Ishikawa (cell line): ENCODE measurements at regions not wholly inside any gene's neighbourhood (a gene's known extent, or its start where the extent isn't known, plus 50 kb on each side); places are given as distances from the start of the nearest gene placed in this dataset.

Experiments
- CEBPB ChIP-seq: IDR thresholded peaks from 2 replicates; pipeline ENCODE4 v1.6.1; 2012
- CREB1 ChIP-seq: IDR thresholded peaks from 2 replicates; pipeline ENCODE4 v1.6.1; 2012; ENCODE audit warnings: low read depth
- EGR1 ChIP-seq: IDR thresholded peaks from 2 replicates; pipeline ENCODE4 v1.6.1; 2012
- EP300 ChIP-seq: IDR thresholded peaks from 2 replicates; pipeline ENCODE4 v1.6.1; 2012; ENCODE audit warnings: borderline replicate concordance
- FOXM1 ChIP-seq: IDR thresholded peaks from 2 replicates; pipeline ENCODE4 v1.6.1; 2012; ENCODE audit warnings: low read depth, borderline replicate concordance
- NFIC ChIP-seq: IDR thresholded peaks from 2 replicates; pipeline ENCODE4 v1.6.1; 2012
- RAD21 ChIP-seq: IDR thresholded peaks from 2 replicates; pipeline ENCODE4 v1.6.1; 2012; ENCODE audit warnings: low read depth
- TAF1 ChIP-seq: IDR thresholded peaks from 2 replicates; pipeline ENCODE4 v1.6.1; 2012; ENCODE audit warnings: low read depth, mild to moderate bottlenecking
- TCF12 ChIP-seq: IDR thresholded peaks from 2 replicates; pipeline ENCODE4 v1.6.1; 2012; ENCODE audit warnings: low read depth
- TEAD4 ChIP-seq: IDR thresholded peaks from 2 replicates; pipeline ENCODE4 v1.6.1; 2012
- YY1 ChIP-seq: IDR thresholded peaks from 2 replicates; pipeline ENCODE4 v1.6.1; 2012; ENCODE audit warnings: low read depth
- ZBTB7A ChIP-seq: IDR thresholded peaks from 2 replicates; pipeline ENCODE4 v1.6.1; 2012; ENCODE audit warnings: low read depth
- TF ChIP-seq, protein P1 (sequence below): IDR thresholded peaks from 2 replicates; pipeline ENCODE4 v1.6.1; 2012
- TF ChIP-seq, protein P2 (sequence below): IDR thresholded peaks from 2 replicates; pipeline ENCODE4 v1.6.1; 2012; ENCODE audit warnings: low read depth, mild to moderate bottlenecking
- TF ChIP-seq, protein P3 (sequence below): IDR thresholded peaks from 2 replicates; pipeline ENCODE4 v1.6.1; 2012

DNA sequence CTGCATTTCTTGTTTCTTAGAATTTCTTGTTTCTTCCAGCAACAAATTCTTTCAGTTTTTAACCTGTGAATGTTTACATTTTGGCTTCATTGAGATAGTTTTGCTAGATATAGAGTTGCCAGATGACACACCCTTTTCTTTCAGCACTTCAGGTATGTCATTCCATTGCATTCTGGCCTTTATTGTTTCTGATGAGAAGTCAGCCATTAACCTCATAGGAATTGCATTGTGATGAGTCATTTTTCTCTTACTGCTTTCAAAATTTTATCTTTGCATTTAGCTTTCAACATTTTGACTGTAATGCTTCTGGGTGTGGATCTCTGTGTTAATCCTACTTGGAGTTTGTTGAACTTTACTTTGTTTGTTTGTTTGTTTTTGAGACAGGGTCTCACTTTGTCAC, 440.3 kb upstream of the HS3ST5 start:
- TF ChIP-seq, protein P1, sequence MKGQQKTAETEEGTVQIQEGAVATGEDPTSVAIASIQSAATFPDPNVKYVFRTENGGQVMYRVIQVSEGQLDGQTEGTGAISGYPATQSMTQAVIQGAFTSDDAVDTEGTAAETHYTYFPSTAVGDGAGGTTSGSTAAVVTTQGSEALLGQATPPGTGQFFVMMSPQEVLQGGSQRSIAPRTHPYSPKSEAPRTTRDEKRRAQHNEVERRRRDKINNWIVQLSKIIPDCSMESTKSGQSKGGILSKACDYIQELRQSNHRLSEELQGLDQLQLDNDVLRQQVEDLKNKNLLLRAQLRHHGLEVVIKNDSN = no peak
- TF ChIP-seq TEAD4 = peak; percentile 54; the same call in 1 of the 2 replicates

DNA sequence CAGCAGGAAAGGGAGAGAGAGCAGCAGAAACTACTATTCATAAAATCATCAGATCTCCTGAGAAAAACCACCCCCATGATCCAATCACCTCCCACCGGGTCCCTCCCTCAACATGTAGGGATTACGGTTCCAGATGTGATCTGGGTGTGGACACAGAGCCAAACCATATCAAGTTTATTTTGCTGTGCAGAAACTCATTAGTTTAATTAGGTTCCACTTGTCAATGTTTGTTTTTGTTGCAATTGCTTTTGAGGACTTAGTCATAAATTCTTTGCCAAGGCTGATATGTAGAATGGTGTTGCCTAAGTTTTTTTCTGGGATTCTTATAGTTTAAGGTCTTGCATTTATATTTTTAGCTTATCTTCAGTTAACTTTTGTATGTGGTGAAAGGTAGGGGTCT, 422.0 kb upstream of the HS3ST5 start:
- TF ChIP-seq CEBPB (no peak), RAD21 (no peak), CREB1 (no peak), ZBTB7A (no peak), FOXM1 (no peak), EP300 (no peak), TEAD4 (no peak), NFIC (no peak), EGR1 (no peak), TCF12 (no peak), TAF1 (no peak)
- TF ChIP-seq, protein P2, sequence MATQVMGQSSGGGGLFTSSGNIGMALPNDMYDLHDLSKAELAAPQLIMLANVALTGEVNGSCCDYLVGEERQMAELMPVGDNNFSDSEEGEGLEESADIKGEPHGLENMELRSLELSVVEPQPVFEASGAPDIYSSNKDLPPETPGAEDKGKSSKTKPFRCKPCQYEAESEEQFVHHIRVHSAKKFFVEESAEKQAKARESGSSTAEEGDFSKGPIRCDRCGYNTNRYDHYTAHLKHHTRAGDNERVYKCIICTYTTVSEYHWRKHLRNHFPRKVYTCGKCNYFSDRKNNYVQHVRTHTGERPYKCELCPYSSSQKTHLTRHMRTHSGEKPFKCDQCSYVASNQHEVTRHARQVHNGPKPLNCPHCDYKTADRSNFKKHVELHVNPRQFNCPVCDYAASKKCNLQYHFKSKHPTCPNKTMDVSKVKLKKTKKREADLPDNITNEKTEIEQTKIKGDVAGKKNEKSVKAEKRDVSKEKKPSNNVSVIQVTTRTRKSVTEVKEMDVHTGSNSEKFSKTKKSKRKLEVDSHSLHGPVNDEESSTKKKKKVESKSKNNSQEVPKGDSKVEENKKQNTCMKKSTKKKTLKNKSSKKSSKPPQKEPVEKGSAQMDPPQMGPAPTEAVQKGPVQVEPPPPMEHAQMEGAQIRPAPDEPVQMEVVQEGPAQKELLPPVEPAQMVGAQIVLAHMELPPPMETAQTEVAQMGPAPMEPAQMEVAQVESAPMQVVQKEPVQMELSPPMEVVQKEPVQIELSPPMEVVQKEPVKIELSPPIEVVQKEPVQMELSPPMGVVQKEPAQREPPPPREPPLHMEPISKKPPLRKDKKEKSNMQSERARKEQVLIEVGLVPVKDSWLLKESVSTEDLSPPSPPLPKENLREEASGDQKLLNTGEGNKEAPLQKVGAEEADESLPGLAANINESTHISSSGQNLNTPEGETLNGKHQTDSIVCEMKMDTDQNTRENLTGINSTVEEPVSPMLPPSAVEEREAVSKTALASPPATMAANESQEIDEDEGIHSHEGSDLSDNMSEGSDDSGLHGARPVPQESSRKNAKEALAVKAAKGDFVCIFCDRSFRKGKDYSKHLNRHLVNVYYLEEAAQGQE = no peak
- TF ChIP-seq, protein P1 = no peak

DNA sequence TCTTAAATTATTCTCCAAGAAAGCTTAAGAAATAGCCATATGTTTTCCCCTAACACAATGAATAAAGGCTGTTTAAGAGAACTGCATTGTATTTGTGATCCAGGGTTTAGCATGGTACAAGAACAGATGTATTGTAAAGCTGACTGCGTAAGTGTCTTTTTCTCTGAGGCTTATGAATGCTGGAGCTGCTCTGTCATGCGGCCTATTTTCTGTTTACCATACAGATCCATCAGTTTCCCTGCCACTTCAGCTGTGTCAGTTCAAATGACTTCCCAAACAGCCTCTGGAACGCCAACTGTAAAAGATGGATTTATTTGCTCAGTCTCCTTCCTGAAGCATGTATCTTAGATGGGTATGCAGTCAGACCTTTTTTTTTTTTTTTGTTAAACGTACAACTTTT, 419.3 kb upstream of the HS3ST5 start:
- TF ChIP-seq RAD21 (no peak), EGR1 (no peak), CEBPB (no peak), TCF12 (no peak), YY1 (no peak), NFIC (no peak)

DNA sequence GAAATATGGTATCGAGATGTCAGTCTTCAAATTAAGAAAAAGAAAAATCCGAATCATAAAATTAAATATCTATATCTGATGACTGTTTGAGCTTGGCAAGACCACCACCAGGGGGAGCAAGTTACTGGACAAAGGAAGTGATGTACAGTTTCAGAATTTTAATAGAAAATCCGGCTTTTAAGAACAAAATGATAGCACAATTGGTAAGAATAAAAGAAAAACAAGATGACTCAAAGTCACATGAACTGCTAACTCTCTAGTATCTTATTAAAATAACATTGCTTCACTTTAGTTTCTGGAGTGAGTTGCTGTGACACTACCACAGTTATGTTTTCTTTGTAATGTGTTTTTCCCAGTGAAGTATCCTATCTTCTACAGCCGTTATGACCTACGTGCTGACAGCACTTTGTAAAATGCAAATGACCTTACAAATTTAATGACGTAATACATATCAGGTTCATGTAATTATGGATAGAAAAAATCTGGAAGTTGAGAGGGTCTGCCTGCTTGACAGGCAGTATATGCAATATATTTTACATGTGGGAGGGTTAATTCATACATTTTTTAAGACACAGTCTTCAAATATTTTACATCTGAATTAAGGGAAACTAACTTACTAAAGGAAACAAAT, 405.3 kb upstream of the HS3ST5 start:
- no peak for TF ChIP-seq TCF12
- no peak for TF ChIP-seq ZBTB7A
- TF ChIP-seq TEAD4 = no peak
- TF ChIP-seq, protein P2 = no peak
- TF ChIP-seq RAD21 = peak; percentile 49
- TF ChIP-seq CEBPB = no peak
- TF ChIP-seq, protein P1 = no peak

DNA sequence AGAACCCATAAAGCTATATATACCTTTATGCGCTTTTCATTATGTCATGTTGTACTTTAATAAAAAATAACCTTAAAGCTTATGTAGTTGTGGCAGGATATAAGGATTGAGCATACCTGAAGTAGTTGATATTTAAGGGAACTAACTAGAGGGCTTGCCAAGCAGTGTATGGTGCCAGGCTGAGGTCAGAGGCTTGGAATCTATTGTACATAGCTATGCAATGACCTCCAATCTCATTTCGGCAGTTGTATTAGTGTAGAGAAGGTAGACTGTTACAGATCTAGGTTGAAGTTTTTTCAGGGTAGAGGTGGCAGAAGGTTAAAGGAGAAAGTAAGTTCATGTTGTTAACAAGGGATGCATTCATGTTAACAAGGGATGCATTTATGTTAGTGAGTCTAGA, 397.7 kb upstream of the HS3ST5 start:
- no peak for TF ChIP-seq CREB1
- peak; percentile 85 for TF ChIP-seq TEAD4
- peak; percentile 58 for TF ChIP-seq NFIC
- no peak for TF ChIP-seq TAF1

DNA sequence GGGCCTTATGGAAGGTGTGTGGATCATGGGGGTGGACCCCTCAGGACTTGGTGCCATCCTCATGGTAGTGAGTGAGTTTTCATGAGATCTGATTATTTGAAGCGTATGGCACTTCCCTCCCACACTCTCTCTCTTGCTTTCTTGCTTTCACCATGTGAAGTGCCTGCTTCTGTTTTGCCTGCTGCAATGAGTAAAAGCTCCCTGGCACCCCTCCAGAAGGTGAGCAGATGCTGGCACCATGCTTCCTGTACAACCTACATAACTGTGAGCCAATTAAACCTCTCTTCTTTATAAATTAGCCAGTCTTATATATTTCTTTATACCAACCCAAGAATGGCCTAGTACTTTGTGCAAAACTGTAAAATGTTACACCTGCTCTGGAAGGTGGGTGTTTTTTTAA, 396.8 kb upstream of the HS3ST5 start:
- no peak for TF ChIP-seq EP300
- TF ChIP-seq NFIC = peak; percentile 37; the same call in 1 of the 2 replicates

DNA sequence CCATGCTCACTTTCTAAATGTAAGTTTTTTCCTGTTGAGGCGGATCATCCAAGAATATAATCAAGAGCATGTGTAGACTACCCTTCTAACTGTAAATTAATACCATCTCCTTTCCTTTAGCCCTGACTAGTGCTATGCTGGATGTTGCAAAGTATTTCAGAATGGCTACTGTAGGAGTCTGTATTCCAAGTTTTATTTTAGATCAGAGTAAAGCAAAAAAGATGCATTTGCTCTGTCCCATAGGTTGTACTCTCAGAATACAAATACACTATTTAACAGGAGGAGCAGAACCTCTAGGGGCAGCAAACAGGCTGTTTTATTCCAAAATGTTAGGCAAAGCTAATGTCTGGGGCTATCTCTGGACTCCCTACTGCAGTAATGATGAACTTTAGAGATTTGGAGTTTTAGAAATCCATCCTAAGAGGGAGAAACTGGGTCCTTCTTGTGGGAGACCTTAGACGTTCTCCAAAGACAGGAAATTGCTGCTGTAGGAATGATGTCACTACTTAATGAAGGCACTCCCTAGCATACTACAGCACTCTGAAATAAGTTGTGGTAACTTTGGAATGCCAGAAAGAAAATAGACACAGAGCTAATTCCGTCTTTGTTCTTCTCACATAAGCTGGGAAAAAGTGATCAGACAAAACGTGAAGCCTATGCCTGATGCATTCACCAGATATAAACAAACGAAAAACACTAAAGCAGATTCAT, 392.4 kb upstream of the HS3ST5 start:
- no peak for TF ChIP-seq EP300
- no peak for TF ChIP-seq RAD21
- TF ChIP-seq, protein P1 = no peak
- no peak for TF ChIP-seq EGR1
- no peak for TF ChIP-seq CEBPB
- no peak for TF ChIP-seq TCF12
- no peak for TF ChIP-seq TEAD4
- TF ChIP-seq, protein P2 = no peak
- no peak for TF ChIP-seq CREB1
- no peak for TF ChIP-seq YY1
- TF ChIP-seq FOXM1 = no peak
- no peak for TF ChIP-seq TAF1
- TF ChIP-seq, protein P3, sequence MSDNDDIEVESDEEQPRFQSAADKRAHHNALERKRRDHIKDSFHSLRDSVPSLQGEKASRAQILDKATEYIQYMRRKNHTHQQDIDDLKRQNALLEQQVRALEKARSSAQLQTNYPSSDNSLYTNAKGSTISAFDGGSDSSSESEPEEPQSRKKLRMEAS = no peak
- no peak for TF ChIP-seq ZBTB7A
- no peak for TF ChIP-seq NFIC
